ENCODE measurements at regions not wholly inside any gene's neighbourhood (a gene's known extent, or its start where the extent isn't known, plus 50 kb on each side); places are given as distances from the start of the nearest gene placed in this dataset.
"Not testable (repeated sequence)": the region's sequence is repeated elsewhere in the genome, so short reads cannot be mapped to it uniquely, and the experiment has no call there.

DNA sequence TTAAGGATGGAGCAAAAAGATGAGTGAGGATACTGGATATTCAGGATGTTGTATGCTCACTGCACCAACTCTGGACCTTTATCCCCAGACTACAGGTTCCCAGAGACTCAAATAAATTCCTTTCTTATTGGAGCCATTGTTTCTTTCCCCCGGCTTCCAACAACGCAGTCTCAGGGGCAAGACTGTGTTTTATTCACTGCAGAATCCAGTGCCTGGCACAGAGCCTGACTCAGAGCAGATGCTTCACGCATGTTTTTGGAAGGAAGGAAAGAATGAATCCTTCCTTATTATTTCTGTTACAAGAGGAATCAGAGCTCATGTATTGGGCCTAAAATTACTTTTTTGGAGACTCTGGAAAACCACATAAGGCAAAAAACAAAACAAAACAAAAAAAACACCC is 96.0 kb upstream of the VGLL4 start:
- DNase-seq (ENCODE audit: low spot score), result no peak

DNA sequence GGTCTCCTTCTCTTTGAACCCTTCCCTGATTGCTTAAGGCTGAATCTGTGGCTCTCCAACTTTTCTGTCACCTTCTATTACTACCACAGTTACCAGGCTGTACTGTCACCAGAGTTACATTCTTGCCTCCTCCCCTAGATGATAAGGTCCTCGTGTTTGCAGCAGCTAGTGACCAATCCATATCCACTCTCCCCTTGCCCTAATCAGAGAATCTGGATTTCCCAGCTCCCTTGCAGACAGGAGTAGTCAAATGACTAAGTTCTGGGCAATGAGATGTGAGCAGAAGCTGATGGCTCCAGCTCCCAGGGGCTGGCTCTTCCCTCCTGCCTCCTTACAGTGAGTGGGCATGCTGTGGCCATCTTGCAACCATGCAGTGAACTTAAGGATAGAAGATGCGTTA is 95.4 kb upstream of the VGLL4 start:
- no peak for DNase-seq (ENCODE audit: low spot score)

DNA sequence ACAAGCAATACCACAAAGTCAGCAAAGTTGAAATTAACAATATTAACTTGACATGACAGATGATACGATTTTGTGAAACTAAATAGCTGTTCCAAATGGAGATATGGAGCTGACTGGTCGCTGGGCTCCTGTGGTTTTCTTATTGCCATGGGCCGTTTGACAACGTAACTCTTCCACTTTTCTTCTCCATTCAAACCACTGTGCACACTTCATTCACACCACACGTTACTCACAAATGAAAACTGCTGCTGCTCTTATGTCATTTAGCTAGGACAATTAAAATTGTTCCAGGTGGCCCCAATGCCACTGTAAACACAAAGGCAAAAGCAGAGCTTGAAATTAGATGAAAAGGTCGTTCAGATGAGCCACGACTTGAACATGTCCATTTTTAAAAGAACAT is 94.0 kb upstream of the VGLL4 start:
- no peak for DNase-seq (ENCODE audit: low spot score)

DNA sequence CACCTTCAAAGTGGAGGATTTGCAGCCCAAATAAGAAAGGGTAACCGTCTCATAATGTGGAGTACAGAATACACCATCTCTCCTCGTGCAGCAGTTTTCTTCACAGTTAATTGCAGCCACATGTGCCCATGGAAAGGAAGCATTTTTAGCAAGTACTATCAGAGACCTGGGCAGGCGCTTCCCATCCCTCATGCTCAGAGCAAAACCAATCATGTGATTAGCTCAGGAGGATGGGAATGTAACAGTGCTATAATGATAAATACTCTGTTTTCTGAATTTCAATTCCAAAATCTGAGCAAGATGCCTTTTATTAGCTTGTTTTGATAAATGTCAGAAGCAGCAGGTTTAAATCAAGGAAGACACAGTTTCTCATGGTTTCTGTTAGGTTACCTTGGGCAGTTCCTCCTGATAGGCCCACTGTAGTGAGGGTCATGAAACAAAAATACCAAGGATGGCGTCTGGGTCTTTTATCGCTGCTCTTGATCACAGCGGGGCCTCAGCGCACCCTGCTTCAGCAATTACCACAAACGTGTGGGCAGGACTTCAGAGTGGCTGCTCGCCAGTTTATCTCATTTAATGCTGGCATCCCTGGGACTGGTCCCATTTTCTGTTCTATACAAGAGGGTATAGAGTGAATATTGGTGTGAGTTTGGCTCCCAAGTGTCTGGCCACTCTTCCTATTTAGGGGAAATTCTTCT is 92.6 kb upstream of the VGLL4 start:
- no peak for DNase-seq (ENCODE audit: low spot score)

DNA sequence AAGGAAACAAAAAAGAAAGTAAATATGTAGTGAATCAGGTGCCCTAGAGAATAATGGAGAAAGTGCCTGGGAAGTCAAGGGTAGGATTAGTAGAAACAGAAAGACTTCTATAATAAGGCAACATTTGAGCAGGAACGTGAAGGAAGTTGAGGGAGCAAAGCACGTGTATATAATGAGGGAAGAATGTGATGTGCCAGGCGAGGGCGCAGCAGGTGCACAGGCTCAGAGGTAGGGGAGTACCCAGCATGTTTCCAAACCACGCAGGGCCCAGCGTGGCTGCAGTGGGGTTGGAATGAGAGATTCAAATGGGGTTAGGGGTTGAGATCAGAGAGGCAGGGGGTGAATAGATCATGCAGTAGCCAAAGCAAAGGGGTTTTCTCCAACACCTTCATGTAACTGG is 91.9 kb upstream of the VGLL4 start:
- no peak for DNase-seq (ENCODE audit: low spot score)

DNA sequence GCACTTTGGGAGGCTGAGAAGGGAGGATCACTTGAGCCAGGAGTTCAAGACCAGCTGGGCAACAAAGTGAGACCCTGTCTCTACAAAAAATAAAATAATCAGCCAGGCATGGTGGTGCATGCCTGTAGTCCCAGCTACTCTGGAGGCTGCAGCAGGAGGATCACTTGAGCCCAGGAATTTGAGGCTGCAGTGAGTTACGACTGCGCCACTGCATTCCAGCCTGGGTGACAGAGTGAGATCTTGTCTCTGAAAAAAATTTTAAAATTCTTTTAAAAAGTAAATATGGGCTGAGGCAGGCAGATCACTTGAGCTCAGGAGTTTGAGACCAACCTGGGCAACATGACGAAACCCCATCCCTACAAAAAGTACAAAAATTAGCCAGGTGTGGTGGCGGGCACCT is 91.4 kb upstream of the VGLL4 start:
- not testable (repeated sequence) for DNase-seq (ENCODE audit: low spot score)

DNA sequence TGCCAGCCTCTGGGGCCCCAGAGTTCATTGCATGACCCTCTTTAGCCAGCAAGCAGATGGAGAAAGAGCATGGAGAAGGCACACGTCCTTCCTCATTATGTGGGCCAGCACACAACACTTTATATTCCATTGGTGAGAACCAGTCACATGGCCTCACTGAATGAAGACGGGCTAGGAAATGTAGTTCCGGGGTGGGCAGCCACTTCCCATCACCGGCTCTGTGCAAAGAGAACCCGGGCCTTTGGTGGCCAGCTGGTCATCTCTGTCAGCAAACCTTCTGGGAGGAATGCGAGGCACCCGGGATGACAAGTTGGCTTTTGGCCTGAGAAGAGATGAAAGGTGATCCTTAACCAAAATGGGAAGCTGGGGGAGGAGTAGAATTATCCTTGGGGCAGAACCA is 90.2 kb upstream of the VGLL4 start:
- DNase-seq (ENCODE audit: low spot score), result no peak

DNA sequence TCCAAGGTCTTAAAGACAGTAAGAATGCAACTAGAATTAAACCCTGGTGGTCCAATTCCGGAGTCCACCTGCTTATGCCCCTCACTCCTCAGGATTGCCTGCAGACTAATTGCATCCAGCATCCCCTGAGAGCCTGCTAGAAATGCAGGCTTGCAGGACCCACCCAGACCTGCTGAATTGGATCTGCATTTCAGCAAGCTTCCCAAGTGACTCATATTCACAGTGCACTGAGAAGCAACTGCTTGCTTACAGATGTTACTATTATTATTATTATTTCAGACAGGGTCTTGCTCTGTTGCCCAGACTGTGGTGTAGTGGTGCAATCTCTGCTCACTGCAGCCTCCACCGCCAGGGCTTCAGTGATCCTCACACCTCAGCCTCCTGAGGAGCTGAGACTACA is 83.5 kb upstream of the VGLL4 start:
- peak; percentile 28 for DNase-seq (ENCODE audit: low spot score)

DNA sequence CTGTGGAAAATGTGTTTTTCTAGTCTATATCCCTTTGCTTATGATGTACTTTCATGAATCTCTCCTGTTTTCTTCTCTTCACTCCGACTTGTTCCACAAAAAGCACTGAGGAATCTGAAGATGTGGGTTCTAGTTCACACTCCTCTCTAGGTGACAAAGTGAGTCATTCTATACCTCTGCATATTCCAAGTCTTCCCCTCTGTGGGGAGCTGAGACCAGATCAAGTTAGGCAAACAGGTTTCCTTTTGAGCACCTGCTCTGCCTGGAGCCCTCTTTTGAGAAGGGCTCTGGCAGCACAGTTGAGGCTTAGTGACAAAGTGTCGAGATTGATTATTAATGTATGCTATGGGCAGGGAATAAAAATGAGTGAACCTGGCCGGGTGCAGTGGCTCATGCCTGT is 82.4 kb upstream of the VGLL4 start:
- DNase-seq (ENCODE audit: low spot score), result no peak

DNA sequence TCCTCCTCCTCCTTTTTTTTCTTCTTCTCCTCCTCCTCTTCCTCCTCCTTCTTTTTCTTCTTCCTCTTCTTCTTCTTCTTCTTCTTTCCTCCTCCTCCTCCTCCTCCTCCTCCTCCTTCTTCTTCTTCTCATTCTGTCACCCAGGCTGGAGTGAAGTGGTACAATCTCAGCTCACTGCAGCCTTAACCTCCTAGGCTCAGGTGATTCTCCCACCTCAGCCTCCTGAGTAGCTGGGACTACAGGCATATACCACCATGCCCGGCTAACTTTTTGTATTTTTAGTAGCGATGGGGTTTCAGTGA is 81.6 kb upstream of the VGLL4 start:
- not testable (repeated sequence) for DNase-seq (ENCODE audit: low spot score)

DNA sequence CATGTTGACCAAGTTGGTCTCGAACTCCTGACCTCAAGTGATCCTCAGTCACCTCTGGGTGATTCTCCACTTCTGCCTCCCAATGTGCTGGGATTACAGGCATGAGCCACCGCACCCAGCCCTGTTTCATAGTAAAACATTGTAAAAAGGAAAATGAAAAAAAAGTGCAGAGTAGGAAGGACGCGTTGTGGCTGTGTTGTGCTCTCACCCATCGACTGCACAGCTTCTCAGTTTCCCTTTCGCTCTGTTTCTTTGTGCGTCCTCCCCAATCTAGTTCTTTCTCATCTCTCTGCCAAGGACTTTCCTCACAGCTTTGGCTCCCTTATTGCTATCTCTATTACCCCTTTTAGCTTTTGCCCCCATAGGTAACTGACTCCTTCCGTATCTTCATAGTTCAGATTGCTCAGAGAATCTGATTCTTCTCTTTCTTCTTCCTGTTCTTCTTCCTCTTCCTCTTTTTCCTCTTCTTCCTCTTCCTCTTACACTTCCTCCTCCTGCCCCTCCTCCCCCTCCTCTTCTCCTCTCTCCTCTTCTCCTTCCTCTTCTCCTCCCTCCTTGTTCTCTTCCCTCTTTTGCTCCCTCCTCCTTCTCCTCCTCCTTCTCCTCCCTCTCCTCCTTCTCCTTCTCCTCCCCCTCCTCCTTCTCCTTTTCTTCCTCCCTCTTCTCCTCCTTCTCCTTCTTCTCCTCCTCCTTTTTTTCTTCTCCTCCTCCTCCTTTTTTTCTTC is 81.1 kb upstream of the VGLL4 start:
- no peak for DNase-seq (ENCODE audit: low spot score)

DNA sequence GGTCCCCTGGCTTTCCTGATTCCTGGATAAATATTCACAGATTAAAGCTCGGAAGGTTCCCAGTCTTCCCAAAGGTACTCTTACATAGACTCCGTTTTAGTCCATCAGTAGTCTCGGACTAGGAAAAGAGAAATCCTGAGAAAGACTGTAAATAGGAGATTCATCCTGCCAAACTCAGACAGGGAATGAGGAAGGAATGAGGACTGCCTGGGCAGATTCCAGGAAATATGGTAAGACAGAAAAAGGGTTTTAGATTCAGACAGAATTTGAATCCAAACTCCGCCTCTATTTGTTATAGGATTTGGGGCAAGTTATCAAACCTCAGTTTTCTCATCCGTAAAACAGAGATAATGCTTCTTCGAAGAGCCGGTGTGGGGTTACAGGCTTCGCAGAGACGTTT is 77.8 kb upstream of the VGLL4 start:
- no peak for DNase-seq (ENCODE audit: low spot score)

DNA sequence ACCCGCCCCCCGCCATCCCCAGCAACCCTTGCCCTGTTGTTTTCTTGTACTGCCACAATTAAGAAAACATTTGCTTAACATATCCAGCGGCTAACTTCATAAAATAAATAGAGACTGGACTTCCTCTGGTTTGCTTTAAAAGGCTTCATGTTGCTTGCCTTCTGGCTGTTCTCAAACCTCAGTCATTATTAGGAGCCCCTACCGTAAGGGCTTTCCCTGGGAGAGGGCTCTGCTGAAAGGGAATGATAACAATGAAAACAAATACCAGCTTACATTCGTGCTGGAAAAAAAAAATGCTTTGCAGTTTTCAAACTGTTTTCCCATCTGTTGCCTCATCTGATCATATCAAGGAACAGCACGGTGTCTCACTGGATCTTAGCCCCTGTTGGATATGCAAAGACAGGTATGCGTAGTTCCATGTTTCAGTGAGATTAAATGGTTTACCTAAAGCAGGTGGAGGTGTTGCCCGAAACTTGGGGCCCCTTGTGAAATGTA is 77.2 kb upstream of the VGLL4 start:
- no peak for DNase-seq (ENCODE audit: low spot score)

DNA sequence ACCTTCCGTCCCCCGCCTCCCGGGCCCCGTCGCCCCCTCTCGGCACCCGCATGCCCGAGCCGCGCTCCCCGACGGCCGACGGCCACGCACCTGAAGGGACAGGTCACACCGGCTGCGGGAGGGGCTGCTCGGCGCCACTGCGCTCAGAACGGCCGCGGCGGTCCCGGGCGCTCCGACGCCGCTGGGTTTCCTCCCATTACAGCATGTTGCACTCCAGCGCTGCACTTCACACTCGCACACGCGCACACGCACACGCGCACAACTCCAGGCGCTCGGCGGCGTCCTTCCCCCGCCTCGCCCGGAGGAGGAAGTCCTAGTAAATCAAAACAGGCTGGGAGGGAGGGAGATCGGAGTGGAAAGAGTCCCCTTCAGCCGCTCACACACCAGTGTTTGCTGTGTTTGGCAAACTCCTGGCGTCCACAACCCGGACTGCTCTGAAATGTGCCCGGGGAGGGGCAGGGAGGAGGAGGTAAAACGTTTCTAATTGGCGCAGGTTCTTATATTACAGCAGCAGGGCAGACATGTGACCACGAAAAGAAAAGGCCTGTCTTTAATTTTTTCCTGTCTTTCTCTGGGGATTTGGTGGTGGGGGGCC is 76.7 kb upstream of the VGLL4 start:
- peak; percentile 82 for DNase-seq (ENCODE audit: low spot score)

DNA sequence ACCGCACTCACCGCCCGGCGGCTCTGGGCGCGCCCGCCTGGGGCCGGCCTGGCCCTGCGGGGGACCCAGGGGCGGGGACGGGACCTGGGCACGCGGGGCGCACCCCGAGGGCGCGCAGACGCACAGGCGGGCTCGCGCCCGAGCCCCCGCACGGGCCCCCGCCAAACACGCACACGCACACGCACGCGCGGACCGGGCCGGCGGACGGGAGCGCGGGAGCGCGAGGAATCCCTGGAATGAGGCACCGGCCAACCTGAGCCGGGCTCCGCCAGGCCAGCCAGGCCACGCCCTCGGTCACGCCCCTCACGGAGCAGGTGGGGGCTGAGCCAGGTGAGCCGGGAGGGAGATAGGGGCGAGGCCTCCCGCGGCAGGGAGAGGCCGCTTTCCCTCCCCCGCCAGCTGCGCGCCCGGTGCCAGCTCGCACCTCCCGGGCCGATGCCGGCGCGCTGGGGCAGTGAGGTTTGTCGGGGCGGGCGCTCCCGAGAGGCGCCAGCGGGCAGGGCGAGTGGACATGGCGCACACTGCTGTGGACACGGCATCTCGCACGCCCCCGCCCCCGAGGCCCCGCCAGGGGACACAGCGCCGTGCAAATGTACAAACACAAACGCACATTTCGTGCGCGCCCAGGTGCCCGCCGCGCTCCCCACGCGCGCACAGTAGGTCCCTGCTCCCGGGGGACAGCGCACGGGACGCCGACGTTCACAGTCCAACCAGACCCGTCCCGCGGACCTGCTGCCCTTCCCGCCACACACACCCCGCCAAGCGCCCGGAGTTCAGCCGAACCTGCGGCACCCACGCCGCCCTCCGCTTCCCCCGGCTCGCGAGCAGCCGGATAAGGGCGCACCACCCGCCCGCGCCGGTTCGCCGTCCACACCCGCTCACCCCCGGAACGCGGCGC is 75.9 kb upstream of the VGLL4 start:
- DNase-seq (ENCODE audit: low spot score), result peak; percentile 96

DNA sequence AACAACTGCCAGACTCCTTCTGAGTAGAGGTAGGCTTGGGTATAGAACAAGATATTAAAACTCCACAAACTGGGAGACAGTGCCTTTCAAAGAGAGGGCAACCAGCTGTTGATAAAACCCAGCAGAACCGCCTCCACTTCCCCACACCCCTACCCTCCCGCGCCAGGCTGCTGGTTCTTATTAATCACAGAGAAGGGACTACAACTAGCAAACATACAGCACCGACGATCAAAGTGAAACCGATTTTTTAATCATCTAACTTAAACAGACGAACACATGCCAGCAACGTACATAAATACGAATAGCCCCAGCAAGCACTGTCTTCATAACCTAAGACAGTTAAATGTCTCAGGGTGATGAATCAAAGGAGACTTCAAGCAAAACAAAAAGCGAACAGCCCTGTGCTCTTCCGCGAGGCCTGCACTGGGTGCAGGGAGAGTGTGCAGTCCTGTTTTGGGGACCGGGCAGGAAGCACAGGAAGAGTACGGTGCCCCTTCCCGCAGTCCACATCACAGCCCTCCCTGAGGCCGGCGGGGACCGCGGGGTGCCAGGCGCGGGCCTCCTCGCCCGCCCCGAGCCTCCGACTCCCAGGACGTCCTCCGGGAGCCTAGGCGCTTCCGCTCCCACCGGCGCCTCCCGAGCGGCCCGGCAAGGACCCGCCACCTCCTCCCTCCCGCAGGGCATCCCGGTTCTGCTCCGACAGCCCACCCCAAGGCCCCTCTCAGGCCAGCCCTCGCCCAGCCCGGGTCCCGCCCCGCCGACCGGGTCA is 75.1 kb upstream of the VGLL4 start:
- peak; percentile 60 for DNase-seq (ENCODE audit: low spot score)

DNA sequence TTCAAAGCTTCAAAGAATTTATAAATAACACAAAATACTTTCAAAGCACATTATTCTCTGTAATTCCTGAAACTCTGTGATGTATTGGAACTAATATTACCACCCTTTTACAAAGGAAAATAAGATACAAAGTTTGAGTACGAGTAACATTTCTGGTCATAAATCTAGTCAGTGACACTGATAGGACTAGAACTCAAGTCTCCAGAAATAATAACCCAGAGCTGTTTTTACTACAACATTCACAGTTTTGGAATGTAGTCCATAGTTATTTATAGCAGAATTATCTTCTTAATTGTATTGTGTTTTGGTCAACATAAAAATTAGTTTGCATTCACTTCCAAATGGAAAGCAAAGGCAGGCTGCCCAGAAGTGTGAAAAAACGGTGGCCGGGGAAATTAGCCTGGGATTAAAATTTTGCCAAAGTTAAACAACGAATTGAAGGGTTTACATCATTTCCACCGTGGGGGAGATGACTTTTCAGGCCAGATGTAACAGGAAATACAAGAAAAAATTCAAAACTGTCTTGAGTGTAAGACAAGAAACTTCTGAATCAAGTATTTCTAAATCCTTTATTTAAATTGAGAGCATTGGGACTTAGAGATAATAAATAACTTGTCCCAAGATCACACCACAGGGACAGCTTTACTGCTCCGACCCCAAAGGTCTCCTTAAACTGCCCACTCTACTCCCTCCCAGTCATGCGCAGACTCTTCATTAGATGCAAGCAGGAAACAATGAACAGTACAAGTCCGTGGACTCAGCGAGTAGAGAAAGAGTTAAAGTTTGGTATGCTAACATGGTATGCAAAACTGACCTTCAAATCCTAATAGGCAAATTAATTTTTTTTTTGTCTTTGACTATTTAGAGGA is 74.3 kb upstream of the VGLL4 start:
- DNase-seq (ENCODE audit: low spot score), result peak; percentile 35

DNA sequence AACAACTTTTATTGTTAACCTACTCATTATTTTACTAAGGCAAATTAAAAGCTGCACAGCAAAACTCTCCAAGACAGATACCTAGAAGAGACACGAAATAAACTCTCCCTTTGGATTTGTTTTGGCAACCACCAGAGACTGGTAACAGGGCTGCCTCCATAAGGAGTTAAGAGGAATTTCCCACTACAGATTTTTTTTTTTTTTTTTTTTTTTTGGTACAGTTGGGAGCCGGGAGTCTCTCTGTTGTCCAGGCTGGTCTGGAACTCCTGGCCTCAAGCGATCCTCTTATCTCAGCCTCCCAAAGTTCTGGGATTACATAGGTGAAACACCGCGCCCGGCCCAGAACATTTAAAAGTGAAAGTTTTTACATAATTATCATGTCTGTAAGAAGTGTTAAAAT is 73.6 kb upstream of the VGLL4 start:
- DNase-seq (ENCODE audit: low spot score), result peak; percentile 30

DNA sequence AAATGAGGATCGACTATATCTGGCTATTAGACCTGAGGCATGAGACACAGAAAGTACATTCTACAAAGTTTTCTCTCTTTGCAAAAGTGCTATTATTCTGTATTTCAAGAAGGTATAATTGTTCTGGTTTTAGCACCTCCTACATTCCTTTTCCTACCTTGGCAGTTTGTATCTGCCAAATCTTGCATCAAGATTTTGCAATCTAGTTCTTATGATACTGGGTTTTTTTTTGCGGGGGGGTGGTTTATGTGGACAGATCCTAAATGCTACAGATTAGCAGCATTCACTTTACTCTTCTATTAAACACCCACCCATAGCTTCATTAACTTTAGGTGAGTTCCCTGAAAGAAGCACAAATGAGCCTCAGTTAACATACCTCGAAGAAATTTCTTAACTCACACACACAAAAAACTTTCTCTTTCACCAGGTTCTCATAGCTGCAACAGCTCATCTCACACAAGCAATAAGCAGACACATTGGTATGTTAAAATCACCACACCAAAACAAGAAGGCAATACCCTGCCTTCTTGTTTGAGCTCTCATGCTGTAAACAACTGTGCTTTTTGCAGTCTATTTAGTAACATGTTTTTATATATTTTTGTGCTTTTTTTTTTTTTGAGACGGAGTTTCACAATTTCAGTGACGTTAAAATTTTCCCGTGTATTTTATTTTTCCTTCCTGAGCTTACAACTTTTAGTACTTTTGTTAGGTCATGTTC is 73.0 kb upstream of the VGLL4 start:
- no peak for DNase-seq (ENCODE audit: low spot score)

DNA sequence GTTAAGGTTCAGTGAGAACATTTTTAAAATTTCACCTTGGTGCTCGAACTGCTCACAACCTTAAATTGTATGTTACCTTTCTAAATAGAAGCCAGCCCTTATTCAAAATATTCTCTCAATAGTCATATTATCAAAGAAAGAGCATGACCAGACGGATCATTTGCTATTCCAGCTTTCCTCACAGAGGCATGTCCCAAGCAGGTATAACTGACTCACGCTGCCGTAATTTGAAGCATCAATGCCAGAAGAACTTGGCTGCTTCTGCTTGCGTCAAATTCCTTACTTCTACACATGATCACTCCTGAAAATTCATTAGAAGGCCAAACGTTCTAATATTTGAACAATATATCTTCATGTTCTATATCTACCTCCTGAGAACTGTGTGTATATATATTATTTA is 69.5 kb upstream of the VGLL4 start:
- DNase-seq (ENCODE audit: low spot score), result no peak
